ENCODE measurements at regions not wholly inside any gene's neighbourhood (a gene's known extent, or its start where the extent isn't known, plus 50 kb on each side); places are given as distances from the start of the nearest gene placed in this dataset.
"Not testable (repeated sequence)": the region's sequence is repeated elsewhere in the genome, so short reads cannot be mapped to it uniquely, and the experiment has no call there.

DNA sequence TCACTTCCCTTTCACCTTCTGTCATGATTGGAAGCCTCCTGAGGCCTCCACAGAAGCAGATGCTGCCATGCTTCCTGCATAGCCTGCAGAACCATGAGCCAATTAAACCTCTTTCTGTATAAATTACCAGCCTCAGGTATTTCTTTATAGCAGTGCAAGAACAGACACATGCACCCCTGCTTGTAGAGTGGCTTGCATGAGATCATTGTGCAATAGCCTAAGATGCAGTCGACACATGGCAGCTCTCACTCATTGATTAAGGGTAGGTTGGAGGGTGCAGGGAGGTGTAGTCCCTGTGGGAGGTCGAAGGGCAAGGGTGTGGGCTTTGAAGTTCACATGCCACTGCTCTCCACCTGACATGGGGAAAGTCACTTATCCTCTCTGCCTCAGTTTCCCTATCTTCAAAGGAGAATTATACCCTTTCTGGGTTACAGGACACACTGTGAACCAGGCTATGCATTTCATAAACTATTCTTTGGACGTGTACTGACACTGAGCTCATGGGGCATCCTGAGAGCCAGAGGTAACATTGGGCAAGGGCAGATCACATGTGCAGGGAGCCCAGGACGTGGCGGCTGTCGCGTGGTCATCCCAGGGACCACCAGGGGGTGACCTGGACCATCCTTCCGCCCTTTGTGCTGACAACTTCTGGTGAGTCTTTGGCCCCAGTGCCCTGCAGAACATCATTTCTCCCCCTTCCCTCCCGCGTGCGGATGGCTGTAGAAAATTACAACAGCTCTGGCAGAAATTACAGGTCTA, 69.2 kb upstream of the SHANK2 start:
- Histone ChIP-seq H3K27me3 (ENCODE audit: insufficient read depth, poor library complexity, severe bottlenecking) (no peaks in the 10 kb centered on the region), H3K27ac (replicated peaks) (no peak overlapping the region), H3K4me3 (replicated peaks; ENCODE audit: insufficient read depth, low read length) (no peak overlapping the region)
- TF ChIP-seq, protein P1, sequence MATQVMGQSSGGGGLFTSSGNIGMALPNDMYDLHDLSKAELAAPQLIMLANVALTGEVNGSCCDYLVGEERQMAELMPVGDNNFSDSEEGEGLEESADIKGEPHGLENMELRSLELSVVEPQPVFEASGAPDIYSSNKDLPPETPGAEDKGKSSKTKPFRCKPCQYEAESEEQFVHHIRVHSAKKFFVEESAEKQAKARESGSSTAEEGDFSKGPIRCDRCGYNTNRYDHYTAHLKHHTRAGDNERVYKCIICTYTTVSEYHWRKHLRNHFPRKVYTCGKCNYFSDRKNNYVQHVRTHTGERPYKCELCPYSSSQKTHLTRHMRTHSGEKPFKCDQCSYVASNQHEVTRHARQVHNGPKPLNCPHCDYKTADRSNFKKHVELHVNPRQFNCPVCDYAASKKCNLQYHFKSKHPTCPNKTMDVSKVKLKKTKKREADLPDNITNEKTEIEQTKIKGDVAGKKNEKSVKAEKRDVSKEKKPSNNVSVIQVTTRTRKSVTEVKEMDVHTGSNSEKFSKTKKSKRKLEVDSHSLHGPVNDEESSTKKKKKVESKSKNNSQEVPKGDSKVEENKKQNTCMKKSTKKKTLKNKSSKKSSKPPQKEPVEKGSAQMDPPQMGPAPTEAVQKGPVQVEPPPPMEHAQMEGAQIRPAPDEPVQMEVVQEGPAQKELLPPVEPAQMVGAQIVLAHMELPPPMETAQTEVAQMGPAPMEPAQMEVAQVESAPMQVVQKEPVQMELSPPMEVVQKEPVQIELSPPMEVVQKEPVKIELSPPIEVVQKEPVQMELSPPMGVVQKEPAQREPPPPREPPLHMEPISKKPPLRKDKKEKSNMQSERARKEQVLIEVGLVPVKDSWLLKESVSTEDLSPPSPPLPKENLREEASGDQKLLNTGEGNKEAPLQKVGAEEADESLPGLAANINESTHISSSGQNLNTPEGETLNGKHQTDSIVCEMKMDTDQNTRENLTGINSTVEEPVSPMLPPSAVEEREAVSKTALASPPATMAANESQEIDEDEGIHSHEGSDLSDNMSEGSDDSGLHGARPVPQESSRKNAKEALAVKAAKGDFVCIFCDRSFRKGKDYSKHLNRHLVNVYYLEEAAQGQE (IDR thresholded peaks at IDR 0.05; ENCODE audit: insufficient replicate concordance, low read depth): no peak
- no peak for TF ChIP-seq POLR2AphosphoS5 (IDR thresholded peaks at IDR 0.05; ENCODE audit: low read depth)
- no peak for TF ChIP-seq SPI1 (IDR thresholded peaks at IDR 0.05; ENCODE audit: borderline replicate concordance, low read depth)
- TF ChIP-seq, protein P2, sequence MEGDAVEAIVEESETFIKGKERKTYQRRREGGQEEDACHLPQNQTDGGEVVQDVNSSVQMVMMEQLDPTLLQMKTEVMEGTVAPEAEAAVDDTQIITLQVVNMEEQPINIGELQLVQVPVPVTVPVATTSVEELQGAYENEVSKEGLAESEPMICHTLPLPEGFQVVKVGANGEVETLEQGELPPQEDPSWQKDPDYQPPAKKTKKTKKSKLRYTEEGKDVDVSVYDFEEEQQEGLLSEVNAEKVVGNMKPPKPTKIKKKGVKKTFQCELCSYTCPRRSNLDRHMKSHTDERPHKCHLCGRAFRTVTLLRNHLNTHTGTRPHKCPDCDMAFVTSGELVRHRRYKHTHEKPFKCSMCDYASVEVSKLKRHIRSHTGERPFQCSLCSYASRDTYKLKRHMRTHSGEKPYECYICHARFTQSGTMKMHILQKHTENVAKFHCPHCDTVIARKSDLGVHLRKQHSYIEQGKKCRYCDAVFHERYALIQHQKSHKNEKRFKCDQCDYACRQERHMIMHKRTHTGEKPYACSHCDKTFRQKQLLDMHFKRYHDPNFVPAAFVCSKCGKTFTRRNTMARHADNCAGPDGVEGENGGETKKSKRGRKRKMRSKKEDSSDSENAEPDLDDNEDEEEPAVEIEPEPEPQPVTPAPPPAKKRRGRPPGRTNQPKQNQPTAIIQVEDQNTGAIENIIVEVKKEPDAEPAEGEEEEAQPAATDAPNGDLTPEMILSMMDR (IDR thresholded peaks at IDR 0.05; ENCODE audit: insufficient read depth, low read length): no peak
- TF ChIP-seq GABPA (IDR thresholded peaks at IDR 0.05; ENCODE audit: low read depth): no peak
- no peak for DNase-seq (ENCODE audit: low read depth in 1 of 2, low spot score in 1 of 2)

DNA sequence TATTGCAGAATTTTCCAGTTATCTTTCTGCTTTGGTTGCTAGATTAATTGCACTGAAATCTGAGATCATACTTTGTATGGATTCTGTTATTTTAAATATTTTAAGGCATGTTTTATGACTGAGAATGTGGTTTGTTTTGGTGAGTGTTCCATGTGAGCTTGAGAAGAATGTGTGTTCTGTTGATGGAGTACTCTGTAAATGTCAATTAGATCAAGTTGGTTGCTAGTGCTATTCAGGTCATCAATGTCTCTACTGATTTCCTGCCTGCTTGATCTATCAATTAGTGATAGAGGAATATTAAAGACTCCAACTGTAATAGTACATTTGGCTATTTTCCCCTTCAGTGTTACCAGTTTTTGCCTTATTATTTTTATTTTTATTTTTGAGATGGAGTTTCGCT, 64.3 kb upstream of the SHANK2 start:
- Histone ChIP-seq H3K4me3 (replicated peaks; ENCODE audit: insufficient read depth, low read length) (no peak overlapping the region), H3K27ac (replicated peaks) (no peak overlapping the region), H3K27me3 (ENCODE audit: insufficient read depth, poor library complexity, severe bottlenecking) (no peaks in the 10 kb centered on the region)
- TF ChIP-seq GABPA (IDR thresholded peaks at IDR 0.05; ENCODE audit: low read depth): no peak
- no peak for TF ChIP-seq SPI1 (IDR thresholded peaks at IDR 0.05; ENCODE audit: borderline replicate concordance, low read depth)
- no peak for DNase-seq (ENCODE audit: low read depth in 1 of 2, low spot score in 1 of 2)

DNA sequence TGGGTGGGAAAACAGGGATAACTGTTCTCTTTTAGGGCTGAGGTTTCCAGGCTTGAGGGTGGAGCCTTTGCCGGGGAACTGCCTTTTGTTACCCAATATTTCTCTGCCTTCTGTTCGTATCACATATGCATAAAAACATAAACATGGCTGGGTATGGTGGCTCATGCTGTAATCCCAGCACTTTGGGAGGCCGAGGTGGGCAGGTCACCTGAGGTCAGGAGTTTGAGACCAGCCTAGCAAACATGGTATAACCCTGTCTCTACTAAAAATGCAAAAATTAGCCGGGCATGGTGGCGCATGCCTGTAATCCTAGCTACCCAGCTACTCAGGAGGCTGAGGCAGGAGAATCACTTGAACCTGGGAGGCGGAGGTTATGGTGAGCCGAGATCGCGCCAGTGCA, 60.2 kb upstream of the SHANK2 start:
- DNase-seq (ENCODE audit: low read depth in 1 of 2, low spot score in 1 of 2); H3K4me3 ChIP-seq (replicated peaks; ENCODE audit: insufficient read depth, low read length); H3K27ac ChIP-seq (replicated peaks); H3K27me3 ChIP-seq (ENCODE audit: insufficient read depth, poor library complexity, severe bottlenecking): not testable (repeated sequence)

DNA sequence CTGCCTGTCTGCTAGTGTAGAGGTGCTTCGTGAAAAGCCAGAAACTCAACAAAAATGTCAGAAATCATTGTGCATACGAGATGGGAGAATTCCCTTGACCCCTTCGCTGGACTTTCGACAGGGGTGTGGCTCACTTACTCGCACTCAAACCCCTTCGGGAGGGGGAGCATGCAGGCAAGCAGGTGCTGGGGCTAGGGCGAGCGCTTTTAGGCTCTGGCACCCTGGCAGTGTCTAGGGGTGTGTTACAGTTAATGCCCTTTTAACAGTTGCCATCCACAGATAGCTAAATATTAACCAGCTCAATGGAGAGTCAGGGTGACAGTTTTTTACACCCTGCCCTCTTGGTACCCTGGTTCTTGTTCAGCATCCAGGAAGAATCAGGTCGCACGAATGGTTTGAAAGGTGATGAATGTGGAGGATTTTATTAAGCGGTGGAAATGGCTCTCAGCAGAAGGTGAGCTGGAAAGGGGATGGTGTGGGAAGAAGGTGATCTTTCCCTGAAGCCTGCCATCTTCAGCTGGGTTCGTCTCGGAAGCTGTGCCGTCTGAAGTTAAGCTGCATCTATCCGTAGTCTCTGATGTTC, 59.6 kb upstream of the SHANK2 start:
- TF ChIP-seq, protein P1 (IDR thresholded peaks at IDR 0.05; ENCODE audit: insufficient replicate concordance, low read depth): no peak
- no peak for TF ChIP-seq SPI1 (IDR thresholded peaks at IDR 0.05; ENCODE audit: borderline replicate concordance, low read depth)
- no peak for TF ChIP-seq GABPA (IDR thresholded peaks at IDR 0.05; ENCODE audit: low read depth)
- TF ChIP-seq POLR2AphosphoS5 (IDR thresholded peaks at IDR 0.05; ENCODE audit: low read depth): no peak
- TF ChIP-seq, protein P2 (IDR thresholded peaks at IDR 0.05; ENCODE audit: insufficient read depth, low read length): no peak
- Histone ChIP-seq H3K4me3 (replicated peaks; ENCODE audit: insufficient read depth, low read length) (no peak overlapping the region), H3K27ac (replicated peaks) (no peak overlapping the region), H3K27me3 (ENCODE audit: insufficient read depth, poor library complexity, severe bottlenecking) (no peaks in the 10 kb centered on the region)
- DNase-seq (ENCODE audit: low read depth in 1 of 2, low spot score in 1 of 2): no peak

Measured in HL-60 (cell line).